A204.1 (cell line): ENCODE measurements at regions not wholly inside any gene's neighbourhood (a gene's known extent, or its start where the extent isn't known, plus 50 kb on each side); places are given as distances from the start of the nearest gene placed in this dataset.

ENCODE experiments used
- FAIRE-seq: peaks from 2 replicates; lab custom pipeline; 2012; peaks lifted over from hg19 to GRCh38; lab: Jason Lieb, UNC

GRCh38 chr17:63133491-63133890, 167.5 kb downstream of the TANC2 start:
- FAIRE-seq: no peak

DNA sequence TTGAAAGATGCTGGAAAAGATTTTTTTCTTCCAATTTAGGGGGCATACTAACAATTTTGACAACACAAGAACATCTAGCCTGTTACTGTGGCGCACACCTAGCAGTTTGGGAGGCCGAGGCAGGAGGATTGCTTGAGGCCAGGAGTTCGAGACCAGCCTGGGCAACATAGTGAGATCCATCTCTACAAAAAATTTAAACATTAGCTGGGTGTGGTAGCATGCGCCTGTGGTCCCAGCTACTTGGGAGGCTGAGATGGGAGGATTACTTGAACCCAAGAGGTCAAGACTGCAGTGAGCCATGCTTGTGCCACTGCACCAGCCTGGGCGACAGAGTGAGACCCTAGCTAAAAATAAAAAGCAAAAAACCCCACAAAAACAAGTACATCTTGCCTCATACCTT, 168.8 kb downstream of the TANC2 start:
- no peak for FAIRE-seq

- FAIRE-seq: no peak
Observed at GRCh38 chr17:63136369-63137012, 170.5 kb downstream of the TANC2 start.

- no peak for FAIRE-seq
Observed at GRCh38 chr17:63137163-63137562, 171.1 kb downstream of the TANC2 start.

- no peak for FAIRE-seq
Observed at GRCh38 chr17:63138713-63139112, 172.7 kb downstream of the TANC2 start.

DNA sequence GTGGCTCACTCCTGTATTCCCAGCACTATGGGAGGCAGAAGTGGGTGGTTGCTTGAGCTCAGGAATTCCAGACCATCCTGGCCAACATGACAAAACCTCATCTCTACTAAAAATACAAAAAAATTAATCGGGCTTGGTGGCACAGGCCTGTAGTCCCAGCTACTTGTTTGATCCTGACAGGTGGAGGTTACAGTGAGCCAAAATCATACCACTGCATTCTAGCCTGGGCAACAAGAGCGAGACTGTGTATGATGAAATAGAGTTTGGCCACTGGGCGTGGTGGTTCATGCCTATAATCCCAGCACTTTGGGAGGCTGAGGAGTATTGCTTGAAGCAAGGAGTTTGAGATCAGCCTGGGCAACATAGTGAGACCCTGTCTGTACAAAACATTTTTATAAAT, 173.3 kb downstream of the TANC2 start:
- no peak for FAIRE-seq

DNA sequence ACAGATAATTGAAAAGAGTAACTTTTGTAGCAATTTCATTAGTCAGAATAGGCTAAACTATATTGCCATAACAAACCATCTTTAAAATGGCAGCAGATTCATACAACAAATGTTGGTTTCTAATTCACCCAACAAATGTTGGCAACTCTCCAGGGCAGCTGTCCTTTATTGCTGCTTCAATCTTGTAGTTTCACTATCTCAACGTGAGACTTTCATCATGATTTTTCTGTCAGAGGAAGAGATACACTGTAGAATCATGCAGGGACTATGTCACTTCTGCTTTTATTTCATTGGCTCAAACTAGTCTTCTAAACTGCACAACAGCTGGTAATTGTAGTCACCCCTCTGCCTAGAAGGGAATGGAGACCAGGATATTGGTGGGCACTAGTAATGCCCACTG, 174.2 kb downstream of the TANC2 start:
- FAIRE-seq: no peak

DNA sequence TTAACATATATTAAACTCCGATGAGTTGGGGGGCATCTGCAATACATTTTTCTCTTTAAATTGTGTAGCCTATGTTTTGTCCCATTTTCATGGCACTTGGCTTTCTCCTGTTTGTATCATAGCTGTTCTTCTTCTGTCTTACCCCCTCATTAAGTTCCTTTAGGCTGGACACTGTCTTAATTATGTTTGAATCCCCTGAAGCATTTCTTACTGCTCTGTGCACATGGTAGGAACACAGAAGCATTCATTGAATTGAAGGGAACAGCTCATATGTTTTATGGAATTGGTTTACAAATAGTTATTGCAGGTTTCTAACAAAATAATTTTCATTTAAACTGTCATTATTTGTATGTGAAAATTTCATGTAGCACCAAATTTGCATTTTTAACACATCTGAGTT, 176.8 kb downstream of the TANC2 start:
- no peak for FAIRE-seq

DNA sequence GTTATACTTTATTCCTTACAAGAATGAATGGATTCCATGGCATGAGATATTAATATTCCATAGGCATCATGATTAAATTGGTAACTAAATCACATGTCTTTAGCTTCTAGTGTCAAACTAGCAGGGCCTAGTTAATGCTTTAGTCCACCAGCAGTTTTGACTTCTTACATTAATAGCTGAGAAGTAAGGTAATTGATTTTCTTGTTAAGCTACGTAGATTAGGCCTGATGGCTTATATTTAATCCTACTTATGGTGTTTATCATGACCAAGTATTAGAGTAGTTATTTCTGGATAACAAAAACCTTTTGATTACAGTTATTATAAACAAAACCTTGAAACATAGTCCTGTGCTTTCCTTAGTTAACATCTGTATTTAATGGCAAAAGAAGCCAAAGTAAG, 184.5 kb downstream of the TANC2 start:
- FAIRE-seq: no peak

DNA sequence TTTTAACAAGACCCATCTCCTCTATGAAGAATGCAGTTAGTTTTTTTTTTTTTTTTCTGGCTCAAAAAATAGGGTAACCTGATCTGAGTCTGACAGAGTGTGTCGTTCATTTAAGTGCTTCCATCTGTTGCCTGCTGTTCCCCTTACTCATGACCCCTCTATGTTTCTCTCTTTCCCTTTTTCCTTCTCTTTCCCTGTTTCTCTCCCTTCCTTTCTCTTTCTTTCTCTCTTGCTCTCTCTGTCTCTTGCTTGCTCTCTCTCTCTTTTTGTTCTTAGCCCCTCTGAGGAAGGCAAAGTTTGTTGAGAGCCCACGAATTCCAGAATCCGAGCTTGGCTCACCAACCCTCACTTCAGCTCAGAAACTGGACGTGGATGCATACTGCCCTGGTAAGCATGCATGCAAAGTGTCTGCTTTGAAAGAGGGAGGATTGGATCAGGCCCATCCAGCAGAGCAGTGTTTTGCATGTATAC, 185.0 kb downstream of the TANC2 start:
- no peak for FAIRE-seq

GRCh38 chr17:63151941-63152523, 186.0 kb downstream of the TANC2 start:
- FAIRE-seq: no peak

DNA sequence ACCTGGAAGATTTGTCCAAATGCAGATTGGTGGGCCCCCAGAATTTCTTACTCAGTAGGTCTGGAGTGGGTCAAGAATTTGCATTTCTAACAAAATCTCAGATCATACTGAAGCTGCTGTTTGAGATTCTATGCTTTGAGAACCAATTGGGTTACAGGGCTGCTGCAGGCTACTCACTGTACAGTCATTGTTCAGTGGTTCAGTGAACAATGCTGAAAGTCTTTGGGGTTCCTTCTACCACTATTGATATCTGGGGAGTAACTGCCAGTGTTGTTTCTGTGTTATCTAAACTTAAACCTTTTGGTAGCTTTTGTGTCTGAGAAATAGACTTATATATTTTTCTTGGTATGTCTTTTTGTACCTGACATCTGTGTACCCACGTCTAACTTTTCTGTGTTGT, 187.5 kb downstream of the TANC2 start:
- FAIRE-seq: no peak

DNA sequence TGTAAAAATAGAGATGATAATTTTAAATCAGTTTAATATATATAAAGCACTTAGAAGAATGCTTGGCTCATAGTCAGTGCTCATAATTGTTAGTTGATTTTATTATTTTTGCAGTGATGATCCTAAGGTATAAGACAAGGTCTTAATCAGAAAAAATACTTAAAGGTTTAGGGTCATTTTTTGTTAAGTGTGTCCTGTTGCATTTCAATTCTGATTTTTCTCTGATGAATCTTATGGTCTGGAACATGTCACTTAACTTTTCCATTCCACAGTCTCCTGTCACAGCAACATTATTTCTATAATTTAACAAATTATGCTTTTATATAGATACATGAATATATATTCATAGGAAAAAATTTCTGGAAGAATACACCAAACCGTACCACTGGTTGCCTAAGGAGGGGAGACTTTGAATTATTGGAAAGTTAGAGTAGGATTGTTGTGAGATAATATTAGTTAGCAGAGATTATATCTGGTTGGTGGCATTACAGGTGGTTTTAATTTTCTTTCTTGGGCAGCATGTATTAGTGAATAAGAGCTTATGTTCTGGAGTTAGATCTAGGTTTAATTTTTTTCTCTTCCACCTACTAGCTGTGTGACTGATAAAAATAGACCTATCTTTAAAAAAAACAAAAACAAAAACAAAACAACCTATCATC, 188.7 kb downstream of the TANC2 start:
- FAIRE-seq: no peak

GRCh38 chr17:63156986-63157385, 191.0 kb downstream of the TANC2 start:
- no peak for FAIRE-seq

DNA sequence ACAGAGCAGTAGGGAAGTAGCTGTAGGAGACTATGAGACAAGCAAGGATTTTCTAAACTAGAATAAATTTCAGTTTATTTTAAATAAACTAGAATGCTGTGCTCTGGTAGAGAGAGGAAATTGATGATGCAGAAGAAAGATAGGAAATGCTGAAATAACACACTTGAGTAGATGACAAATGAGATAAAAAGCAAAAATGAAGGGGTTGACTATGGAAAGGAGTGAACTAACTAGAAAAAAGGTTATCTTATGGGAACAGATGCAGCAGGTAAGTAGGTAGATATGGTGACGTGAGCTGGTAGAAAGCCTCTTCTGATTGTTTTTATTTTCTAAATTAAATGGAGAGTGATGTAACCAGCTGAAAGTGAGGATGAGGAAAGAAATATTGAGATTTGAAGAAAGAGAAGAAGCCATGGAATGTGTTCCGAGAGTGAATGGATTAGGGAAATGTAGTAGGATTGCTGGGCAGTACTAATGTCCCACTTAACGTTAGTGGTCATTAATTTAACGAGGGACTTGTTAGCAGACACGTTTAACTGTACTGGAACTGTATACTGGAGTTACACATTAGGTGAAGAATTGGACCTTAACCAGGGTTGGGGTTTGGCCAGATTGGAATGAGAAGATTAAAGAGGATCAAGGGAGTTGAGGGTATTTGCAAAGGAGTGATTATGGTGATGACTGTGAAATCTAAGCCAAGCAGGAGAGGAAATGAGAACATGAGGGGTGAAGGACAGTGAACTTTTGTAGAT, 196.5 kb downstream of the TANC2 start:
- no peak for FAIRE-seq

DNA sequence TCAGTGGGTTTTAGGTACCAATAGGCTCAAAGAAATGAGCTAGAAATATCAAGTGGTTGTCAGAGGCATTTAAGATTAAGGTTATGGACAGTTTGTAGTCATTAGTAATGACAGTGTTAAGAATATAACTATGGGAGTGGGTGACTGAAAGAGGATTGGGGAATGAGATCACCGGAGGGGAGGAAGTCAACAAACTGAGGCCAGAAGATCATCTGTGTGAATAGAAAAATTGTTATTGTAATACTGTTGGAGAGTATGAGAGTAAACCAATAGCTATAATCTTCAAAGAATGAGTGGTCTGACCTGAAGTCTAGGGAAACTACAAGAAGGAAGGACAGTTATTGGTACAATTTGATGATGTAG, 197.1 kb downstream of the TANC2 start:
- no peak for FAIRE-seq

DNA sequence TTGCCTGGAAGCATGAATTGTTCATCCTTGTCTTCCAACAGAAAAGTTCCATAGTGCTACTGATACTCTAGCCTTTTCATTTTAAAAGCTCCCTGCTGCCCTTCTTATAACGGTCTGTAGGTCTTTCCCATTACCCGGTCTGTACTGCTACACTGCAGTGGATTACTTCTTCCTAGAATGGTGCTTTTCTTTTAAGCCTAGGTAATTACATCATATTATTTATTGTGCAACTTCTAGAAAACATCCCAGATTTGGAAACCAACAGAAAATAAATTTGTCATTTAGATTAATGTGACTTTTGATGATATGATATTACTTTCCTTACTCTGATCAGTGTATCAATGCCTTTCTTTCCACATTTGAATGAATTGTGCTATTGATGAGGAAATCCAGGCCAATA, 199.4 kb downstream of the TANC2 start:
- FAIRE-seq: no peak

DNA sequence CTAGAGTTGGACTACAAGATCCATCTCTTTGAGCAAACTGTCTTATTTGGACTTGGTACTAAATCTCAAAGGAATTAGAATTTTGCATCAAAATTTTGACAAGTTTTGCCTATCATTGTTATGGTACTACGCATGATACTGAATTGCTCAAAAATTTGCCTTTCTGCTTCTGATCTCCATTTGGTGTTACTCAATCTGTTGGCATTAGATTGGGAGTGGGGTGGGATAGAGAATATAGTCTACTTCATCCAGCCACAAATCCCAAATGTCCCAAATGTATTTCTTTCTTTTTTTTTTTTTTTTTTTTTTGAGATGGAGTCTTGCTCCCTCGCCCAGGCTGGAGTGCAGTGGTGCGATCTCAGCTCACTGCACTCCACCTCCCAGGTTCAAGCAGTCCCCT, 204.8 kb downstream of the TANC2 start:
- no peak for FAIRE-seq

- FAIRE-seq: no peak
Observed at GRCh38 chr17:63171428-63172393, 205.7 kb downstream of the TANC2 start.

GRCh38 chr17:63173450-63173849, 207.4 kb downstream of the TANC2 start:
- FAIRE-seq: no peak

- FAIRE-seq: no peak
Observed at GRCh38 chr17:63173903-63174302, 207.9 kb downstream of the TANC2 start.

- no peak for FAIRE-seq
Observed at GRCh38 chr17:63178530-63178929, 212.5 kb downstream of the TANC2 start.
